LHCN-M2 (cell line): ENCODE measurements at regions not wholly inside any gene's neighbourhood (a gene's known extent, or its start where the extent isn't known, plus 50 kb on each side); places are given as distances from the start of the nearest gene placed in this dataset.

Experiments
- DNase-seq: peaks from one replicate; pipeline ENCODE4 v3.0.0-alpha.2; 2012; ENCODE audit warnings: low read depth

- no peak for DNase-seq
These were observed 330.5 kb downstream of the FGF9 start for GRCh38 chr13:22001336-22001735.

- DNase-seq: no peak
These were observed 332.0 kb downstream of the FGF9 start for GRCh38 chr13:22002893-22003292.

DNA sequence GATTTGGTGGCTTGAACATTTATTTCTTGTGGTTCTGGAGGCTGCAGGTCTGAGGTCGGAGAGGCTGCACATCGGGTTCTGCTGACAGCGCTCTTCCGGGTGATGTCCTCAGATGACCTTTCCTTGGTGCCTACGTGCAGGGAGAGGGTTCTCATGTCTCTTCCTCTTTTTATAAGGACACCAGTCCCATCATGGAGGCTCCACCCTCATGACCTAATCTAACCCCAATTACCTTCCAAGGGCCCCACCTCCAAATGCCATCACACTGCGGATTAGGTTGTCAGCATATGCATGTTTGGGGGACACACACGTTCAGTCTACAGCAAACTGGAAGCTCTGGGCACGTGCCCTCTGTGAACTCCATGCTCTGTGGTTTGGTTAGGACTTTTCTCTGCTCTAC lies 338.6 kb downstream of the FGF9 start:
- no peak for DNase-seq

- no peak for DNase-seq
These were observed 339.1 kb downstream of the FGF9 start for GRCh38 chr13:22009937-22010336.

DNA sequence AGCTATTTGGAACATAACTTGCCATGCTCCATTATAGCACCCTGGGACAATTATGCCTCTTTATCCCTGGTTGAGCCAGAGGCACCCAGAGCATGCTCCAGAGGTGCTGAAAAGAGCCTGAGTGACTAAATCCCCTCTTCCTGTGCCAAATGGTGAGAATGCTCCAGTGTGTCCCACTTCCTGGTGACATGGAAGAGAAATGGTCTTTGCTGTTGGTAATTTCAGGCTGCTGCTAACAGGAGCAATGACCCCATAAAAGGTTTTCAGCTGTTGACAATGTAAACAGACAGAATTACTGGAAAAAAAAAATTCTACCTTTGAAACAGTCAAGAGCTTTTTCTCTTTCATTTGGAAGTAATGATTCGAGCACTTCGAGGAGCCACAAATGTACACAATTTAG lies 341.8 kb downstream of the FGF9 start:
- no peak for DNase-seq

GRCh38 chr13:22014469-22014868 lies 343.6 kb downstream of the FGF9 start:
- no peak for DNase-seq

GRCh38 chr13:22017226-22017625 lies 346.4 kb downstream of the FGF9 start:
- no peak for DNase-seq

GRCh38 chr13:22018076-22018835 lies 347.4 kb downstream of the FGF9 start:
- DNase-seq: no peak

DNA sequence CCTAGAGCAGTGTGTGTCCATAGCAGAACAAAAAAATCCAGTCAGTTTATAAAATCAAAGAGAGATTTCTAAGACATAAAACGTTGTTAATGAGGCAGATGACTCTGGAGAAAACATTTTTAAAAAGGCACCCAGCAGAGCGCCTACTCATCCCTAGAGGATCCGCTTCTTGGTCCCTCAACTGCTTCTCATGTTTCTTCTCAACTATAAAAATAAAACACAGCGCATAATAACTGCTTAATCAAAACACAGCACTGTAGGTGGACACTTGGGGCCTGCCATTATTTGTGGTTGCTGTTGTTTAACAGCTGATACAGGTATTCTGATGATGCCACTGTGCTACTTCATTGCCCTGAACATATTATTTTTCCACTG lies 347.9 kb downstream of the FGF9 start:
- DNase-seq: no peak

- no peak for DNase-seq
These were observed 353.6 kb downstream of the FGF9 start for GRCh38 chr13:22024381-22024994.

GRCh38 chr13:22027566-22027965 lies 356.7 kb downstream of the FGF9 start:
- DNase-seq: no peak

- DNase-seq: no peak
These were observed 358.0 kb downstream of the FGF9 start for GRCh38 chr13:22028831-22029230.

- DNase-seq: no peak
These were observed 359.4 kb downstream of the FGF9 start for GRCh38 chr13:22030321-22030720.

GRCh38 chr13:22031702-22032286 lies 360.9 kb downstream of the FGF9 start:
- no peak for DNase-seq

- DNase-seq: no peak
These were observed 362.0 kb downstream of the FGF9 start for GRCh38 chr13:22032905-22033304.

DNA sequence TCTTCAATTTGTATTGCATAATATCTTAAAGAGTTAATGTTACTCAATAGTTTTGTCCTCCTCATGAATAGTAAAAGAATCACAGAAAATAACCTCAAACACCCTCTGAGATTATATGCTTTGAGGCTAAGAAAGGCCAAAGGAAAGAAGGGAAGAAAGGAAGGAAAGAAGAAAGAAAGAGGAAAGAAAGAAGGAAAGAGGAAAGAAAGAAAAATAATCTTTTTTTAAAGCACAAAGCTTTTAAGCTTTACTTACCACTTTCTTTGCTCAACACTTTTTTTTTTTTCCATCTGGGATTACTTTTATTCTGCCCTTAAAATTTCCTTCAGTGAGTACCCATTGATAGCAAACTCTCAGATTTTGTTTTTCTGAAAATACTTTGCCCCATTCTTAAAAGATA lies 369.1 kb downstream of the FGF9 start:
- DNase-seq: no peak

- no peak for DNase-seq
These were observed 370.0 kb downstream of the FGF9 start for GRCh38 chr13:22040810-22041364.

DNA sequence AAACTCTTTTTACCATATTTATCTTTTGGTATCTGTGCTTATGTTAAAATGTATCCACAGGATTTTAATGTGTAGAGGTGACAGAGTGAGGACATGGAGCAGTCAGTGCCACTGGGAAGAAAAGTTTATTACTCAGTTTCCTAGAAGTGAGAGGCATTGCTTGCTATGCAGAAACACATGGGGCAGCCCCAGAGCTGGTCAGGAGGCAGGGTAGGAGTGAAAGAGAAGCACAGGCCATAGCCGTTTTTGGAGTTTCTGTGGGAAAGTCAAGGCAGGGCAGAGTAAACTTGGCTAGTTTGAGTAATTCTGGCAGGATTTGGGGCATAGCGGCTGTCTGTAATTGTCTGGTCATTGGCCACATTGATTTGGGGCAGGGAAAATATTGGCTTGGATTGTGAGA lies 370.9 kb downstream of the FGF9 start:
- DNase-seq: no peak

- no peak for DNase-seq
These were observed 376.4 kb downstream of the FGF9 start for GRCh38 chr13:22047082-22047784.

GRCh38 chr13:22047785-22048104 lies 376.9 kb downstream of the FGF9 start:
- no peak for DNase-seq

DNA sequence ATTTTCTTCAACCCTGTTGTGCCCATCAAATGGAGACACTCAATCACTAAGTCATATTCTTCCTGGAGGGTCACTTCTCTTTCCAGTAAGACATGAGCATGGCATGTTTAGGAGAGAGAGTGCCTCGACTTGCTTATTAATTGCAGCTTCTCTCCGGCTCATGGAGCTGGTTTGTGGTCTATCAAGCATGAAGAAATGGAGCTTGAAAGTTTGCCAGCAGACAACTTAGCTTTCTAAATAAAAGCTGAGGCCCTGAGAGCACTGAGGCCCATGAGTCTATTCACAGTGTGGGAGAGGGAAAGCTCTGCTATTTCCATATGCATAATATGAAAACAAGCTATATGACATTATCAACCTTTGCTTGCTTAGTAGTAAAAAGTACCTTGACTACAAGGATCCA lies 378.5 kb downstream of the FGF9 start:
- no peak for DNase-seq

- no peak for DNase-seq
These were observed 380.2 kb downstream of the FGF9 start for GRCh38 chr13:22050951-22051563.
